BE2C (cell line): ENCODE measurements at regions not wholly inside any gene's neighbourhood (a gene's known extent, or its start where the extent isn't known, plus 50 kb on each side); places are given as distances from the start of the nearest gene placed in this dataset.

Experiments
- DNase-seq: peaks from one replicate; pipeline ENCODE4 v3.0.0-alpha.2; 2020
- H3K27me3 ChIP-seq: fragments of 250-450 bp; sonication (Bioruptor Pico); 2 replicates; pipeline ENCODE4 v1.5.1; 2020; ENCODE audit warnings: mild to moderate bottlenecking
- H3K36me3 ChIP-seq: fragments of 250-450 bp; sonication (Bioruptor Pico); 2 replicates; pipeline ENCODE4 v1.5.1; 2020; ENCODE audit warnings: mild to moderate bottlenecking
- H3K4me1 ChIP-seq: fragments of 250-450 bp; sonication (Bioruptor Pico); 2 replicates; pipeline ENCODE4 v1.5.1; 2020
- H3K4me3 ChIP-seq: 2 replicates; pipeline ENCODE4 v1.5.1; 2011; ENCODE audit warnings: low read depth, low read length
- H3K9me3 ChIP-seq: fragments of 250-450 bp; sonication (Bioruptor Pico); 2 replicates; pipeline ENCODE4 v1.5.1; 2020
- TF ChIP-seq, protein P1 (sequence below): IDR thresholded peaks from 2 replicates; pipeline ENCODE4 v1.5.1; 2012; ENCODE audit warnings: mild to moderate bottlenecking, low read depth, low read length

DNA sequence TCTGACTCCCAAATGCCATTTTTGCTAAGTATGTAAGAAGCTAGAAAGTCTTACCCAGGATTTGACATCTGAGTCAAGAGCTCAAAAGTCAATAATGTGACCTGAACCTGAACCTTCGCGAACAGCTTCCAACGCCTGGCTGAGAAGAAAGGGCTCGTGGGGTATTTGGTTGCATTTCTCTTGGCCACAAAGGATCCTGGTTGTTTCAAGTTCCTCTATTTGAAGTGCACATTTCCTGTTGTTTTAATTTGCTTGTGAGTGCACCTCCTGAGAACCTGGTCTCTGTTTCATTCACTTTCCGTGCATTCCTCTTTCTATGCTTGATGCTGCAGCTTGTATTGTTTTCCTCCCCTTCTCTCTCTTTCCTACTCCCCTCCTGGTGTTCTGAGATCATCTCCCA lies 212.5 kb downstream of the FOXA2 start:
- Histone ChIP-seq H3K36me3 (no peaks in the 10 kb centered on the region), H3K4me1 (no peaks in the 10 kb centered on the region), H3K9me3 (no peaks in the 10 kb centered on the region; the same call in 1 of the 2 replicates), H3K27me3 (no peaks in the 10 kb centered on the region), H3K4me3 (no peak overlapping the region)
- TF ChIP-seq, protein P1, sequence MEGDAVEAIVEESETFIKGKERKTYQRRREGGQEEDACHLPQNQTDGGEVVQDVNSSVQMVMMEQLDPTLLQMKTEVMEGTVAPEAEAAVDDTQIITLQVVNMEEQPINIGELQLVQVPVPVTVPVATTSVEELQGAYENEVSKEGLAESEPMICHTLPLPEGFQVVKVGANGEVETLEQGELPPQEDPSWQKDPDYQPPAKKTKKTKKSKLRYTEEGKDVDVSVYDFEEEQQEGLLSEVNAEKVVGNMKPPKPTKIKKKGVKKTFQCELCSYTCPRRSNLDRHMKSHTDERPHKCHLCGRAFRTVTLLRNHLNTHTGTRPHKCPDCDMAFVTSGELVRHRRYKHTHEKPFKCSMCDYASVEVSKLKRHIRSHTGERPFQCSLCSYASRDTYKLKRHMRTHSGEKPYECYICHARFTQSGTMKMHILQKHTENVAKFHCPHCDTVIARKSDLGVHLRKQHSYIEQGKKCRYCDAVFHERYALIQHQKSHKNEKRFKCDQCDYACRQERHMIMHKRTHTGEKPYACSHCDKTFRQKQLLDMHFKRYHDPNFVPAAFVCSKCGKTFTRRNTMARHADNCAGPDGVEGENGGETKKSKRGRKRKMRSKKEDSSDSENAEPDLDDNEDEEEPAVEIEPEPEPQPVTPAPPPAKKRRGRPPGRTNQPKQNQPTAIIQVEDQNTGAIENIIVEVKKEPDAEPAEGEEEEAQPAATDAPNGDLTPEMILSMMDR, result no peak
- DNase-seq, result no peak

DNA sequence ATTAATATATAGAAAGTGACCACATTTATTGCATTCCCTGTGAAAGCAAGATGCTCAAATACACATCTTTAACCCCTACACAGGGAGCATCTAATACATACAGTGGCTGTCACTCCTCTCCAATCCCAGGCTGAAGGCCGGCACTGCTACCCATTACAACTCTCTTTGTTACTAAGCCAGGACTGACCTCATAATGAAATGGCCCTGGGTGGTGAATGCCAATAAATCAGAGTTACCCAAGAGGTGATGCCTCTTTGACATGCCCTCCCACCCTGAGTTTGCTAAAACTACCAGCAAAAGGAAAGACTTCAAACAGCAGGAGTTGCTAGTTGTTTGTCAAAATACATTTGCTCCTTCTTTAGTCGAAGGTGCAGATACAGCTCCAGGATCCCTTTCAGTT lies 214.2 kb downstream of the FOXA2 start:
- TF ChIP-seq, protein P1, result no peak
- DNase-seq, result no peak
- Histone ChIP-seq H3K4me1 (no peaks in the 10 kb centered on the region), H3K9me3 (no peaks in the 10 kb centered on the region; the same call in 1 of the 2 replicates), H3K36me3 (no peaks in the 10 kb centered on the region), H3K4me3 (no peak overlapping the region), H3K27me3 (no peaks in the 10 kb centered on the region)

DNA sequence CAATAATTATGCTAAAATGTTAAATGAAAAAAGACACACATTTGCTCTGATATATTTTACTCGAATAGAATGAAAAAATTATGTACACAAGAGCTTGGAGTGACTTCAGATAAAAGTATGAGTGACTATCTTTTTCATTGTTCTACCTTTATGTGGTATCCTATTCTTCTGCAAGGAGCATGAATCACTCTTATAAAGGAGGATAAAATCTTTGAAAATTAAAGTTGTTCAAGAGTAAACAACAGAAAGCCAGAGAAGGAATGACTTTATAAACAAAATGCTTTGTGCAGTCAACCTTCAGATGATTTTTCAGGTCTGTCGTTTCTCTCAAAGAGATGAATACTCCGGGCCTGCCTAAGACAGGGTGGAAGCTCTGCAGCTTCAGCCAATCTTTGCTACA lies 215.3 kb downstream of the FOXA2 start:
- H3K4me1 ChIP-seq, result no peaks in the 10 kb centered on the region

DNA sequence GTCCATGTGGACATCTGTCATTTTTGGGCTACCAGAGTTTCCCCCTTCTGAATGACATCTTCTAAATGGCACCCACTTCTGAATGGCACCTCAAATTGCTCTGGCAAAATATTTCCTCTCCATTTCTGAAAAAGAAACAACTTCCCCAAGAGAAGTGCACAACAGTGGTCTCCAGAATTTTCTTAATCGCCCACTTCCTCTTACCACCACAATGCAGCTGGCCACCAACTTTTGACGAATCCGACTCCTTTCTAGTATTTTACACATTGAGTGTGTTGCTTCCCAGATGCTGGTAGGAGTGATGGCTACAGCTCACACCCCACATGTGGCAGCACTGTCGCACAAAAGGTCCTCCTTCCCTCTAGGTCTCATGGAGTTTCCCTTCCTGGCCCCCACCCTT lies 216.1 kb downstream of the FOXA2 start:
- no peaks in the 10 kb centered on the region for H3K4me1 ChIP-seq
- no peaks in the 10 kb centered on the region for H3K36me3 ChIP-seq
- no peaks in the 10 kb centered on the region for H3K27me3 ChIP-seq
- TF ChIP-seq, protein P1, result no peak
- H3K9me3 ChIP-seq, result no peaks in the 10 kb centered on the region; the same call in 1 of the 2 replicates
- DNase-seq, result no peak
- H3K4me3 ChIP-seq, result no peak overlapping the region

More for the DNA sequence above, 215.3 kb downstream of the FOXA2 start:
- H3K36me3 ChIP-seq, result no peaks in the 10 kb centered on the region
- TF ChIP-seq, protein P1, result no peak
- H3K4me3 ChIP-seq, result no peak overlapping the region
- no peak for DNase-seq
- no peaks in the 10 kb centered on the region; the same call in 1 of the 2 replicates for H3K9me3 ChIP-seq
- no peaks in the 10 kb centered on the region for H3K27me3 ChIP-seq

DNA sequence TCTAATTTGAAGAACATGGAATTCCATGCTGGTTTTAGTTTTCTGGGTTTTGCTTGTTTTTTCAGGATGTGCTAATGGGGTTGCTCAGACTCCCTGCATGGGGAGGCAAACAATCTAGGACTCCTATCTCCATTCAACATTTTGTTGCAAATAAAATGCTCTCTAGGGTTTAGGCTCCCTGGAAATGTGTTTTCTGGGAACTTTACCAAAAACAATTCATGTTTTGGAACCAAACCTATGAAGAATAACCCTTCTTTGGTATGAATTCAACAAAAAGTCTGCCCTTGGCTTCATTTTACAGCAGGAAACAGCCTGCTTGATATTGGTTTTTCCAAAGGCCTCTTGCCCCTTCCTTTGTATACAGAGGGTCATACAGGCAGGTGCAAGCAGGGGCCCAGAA lies 217.7 kb downstream of the FOXA2 start:
- Histone ChIP-seq H3K9me3 (no peaks in the 10 kb centered on the region; the same call in 1 of the 2 replicates), H3K4me3 (no peak overlapping the region), H3K4me1 (no peaks in the 10 kb centered on the region), H3K36me3 (no peaks in the 10 kb centered on the region), H3K27me3 (no peaks in the 10 kb centered on the region)
- no peak for DNase-seq
- TF ChIP-seq, protein P1, result no peak

DNA sequence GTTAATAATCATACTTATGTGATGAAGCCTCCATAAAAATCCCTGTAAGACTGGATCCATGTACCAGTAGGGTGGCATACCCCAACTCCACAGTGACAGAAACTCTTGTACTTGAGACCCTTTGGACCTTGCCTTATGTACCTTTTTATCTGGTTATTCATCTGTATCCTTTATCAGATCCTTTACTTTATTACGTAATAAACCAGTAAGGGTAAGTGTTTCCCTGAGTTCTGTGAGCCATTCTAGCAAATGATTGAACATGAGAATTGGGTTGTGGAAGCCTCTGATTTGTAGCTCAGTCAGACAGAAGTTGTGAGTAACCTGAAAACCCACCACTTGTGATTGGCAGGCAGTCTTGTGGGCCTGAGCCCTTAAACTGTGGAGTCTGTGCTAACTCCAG lies 229.7 kb downstream of the FOXA2 start:
- H3K36me3 ChIP-seq, result no peaks in the 10 kb centered on the region
- H3K4me1 ChIP-seq, result no peaks in the 10 kb centered on the region
- H3K9me3 ChIP-seq, result no peaks in the 10 kb centered on the region
- TF ChIP-seq, protein P1, result no peak
- no peak for DNase-seq
- no peak overlapping the region for H3K4me3 ChIP-seq
- no peaks in the 10 kb centered on the region for H3K27me3 ChIP-seq
